ENCODE measurements at regions not wholly inside any gene's neighbourhood (a gene's known extent, or its start where the extent isn't known, plus 50 kb on each side); places are given as distances from the start of the nearest gene placed in this dataset.

GRCh38 chr5:40361378-40361777 is 318.3 kb upstream of the PTGER4 start:
- TF ChIP-seq, protein P1, sequence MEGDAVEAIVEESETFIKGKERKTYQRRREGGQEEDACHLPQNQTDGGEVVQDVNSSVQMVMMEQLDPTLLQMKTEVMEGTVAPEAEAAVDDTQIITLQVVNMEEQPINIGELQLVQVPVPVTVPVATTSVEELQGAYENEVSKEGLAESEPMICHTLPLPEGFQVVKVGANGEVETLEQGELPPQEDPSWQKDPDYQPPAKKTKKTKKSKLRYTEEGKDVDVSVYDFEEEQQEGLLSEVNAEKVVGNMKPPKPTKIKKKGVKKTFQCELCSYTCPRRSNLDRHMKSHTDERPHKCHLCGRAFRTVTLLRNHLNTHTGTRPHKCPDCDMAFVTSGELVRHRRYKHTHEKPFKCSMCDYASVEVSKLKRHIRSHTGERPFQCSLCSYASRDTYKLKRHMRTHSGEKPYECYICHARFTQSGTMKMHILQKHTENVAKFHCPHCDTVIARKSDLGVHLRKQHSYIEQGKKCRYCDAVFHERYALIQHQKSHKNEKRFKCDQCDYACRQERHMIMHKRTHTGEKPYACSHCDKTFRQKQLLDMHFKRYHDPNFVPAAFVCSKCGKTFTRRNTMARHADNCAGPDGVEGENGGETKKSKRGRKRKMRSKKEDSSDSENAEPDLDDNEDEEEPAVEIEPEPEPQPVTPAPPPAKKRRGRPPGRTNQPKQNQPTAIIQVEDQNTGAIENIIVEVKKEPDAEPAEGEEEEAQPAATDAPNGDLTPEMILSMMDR (conservative IDR thresholded peaks at IDR 0.05; ENCODE audit: low read length), result no peak
- TF ChIP-seq EZH2phosphoT487 (IDR thresholded peaks at IDR 0.05; ENCODE audit: borderline replicate concordance), result no peak

All from Loucy (cell line).